Cardiac fibroblast (primary cell): ENCODE measurements at regions not wholly inside any gene's neighbourhood (a gene's known extent, or its start where the extent isn't known, plus 50 kb on each side); places are given as distances from the start of the nearest gene placed in this dataset.

Experiments
- DNase-seq, 2 donors: peaks; one replicate each; pipeline versions ENCODE4 v3.0.0 to v3.0.0-alpha.2; 2010; ENCODE audit warnings: low read depth in 2 of 2
- H3K4me3 ChIP-seq, 2 donors: replicated peaks in 1 of 2; 1 replicate in 1 of 2; 2 replicates in 1 of 2; pipeline ENCODE4 v1.5.1; 2011; ENCODE audit warnings: low read depth in 2 of 2, low read length in 2 of 2, mild to moderate bottlenecking in 2 of 2, moderate library complexity in 1 of 2
- TF ChIP-seq, protein P1 (sequence below): IDR thresholded peaks from one replicate; pipeline ENCODE4 v1.5.1; 2011; ENCODE audit warnings: low read depth, mild to moderate bottlenecking, low read length, inconsistent platforms

- TF ChIP-seq, protein P1, sequence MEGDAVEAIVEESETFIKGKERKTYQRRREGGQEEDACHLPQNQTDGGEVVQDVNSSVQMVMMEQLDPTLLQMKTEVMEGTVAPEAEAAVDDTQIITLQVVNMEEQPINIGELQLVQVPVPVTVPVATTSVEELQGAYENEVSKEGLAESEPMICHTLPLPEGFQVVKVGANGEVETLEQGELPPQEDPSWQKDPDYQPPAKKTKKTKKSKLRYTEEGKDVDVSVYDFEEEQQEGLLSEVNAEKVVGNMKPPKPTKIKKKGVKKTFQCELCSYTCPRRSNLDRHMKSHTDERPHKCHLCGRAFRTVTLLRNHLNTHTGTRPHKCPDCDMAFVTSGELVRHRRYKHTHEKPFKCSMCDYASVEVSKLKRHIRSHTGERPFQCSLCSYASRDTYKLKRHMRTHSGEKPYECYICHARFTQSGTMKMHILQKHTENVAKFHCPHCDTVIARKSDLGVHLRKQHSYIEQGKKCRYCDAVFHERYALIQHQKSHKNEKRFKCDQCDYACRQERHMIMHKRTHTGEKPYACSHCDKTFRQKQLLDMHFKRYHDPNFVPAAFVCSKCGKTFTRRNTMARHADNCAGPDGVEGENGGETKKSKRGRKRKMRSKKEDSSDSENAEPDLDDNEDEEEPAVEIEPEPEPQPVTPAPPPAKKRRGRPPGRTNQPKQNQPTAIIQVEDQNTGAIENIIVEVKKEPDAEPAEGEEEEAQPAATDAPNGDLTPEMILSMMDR = no peak
- H3K4me3 ChIP-seq = no peak overlapping the region
- DNase-seq = no peak
Measured at GRCh38 chr9:71594541-71594940, 173.8 kb downstream of the CEMIP2 start.

- TF ChIP-seq, protein P1 = no peak
- H3K4me3 ChIP-seq = no peak overlapping the region
- peak in 1 of 2 donors; percentile 33 for DNase-seq
Measured at GRCh38 chr9:71592400-71592799, 175.9 kb downstream of the CEMIP2 start.

DNA sequence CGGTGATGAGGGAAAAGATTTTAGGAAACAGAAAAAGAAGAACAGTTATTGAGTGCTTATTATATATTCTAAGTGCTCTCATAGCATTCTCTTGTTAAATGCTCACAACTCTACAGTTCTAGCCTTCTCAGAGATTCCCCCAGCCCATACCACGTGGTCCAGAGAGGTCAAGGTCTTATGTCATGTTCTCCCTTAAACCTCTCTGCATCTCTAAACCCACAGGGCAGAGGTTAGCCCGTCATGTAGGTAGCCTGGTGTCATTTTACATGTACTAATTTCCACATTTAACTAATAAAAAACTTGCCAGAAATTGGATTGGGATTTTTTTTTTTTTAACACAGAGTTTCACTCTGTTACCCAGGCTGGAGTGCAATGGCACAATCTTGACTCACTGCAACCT, 178.0 kb downstream of the CEMIP2 start:
- TF ChIP-seq, protein P1 = no peak
- no peak for DNase-seq
- no peak overlapping the region for H3K4me3 ChIP-seq

DNA sequence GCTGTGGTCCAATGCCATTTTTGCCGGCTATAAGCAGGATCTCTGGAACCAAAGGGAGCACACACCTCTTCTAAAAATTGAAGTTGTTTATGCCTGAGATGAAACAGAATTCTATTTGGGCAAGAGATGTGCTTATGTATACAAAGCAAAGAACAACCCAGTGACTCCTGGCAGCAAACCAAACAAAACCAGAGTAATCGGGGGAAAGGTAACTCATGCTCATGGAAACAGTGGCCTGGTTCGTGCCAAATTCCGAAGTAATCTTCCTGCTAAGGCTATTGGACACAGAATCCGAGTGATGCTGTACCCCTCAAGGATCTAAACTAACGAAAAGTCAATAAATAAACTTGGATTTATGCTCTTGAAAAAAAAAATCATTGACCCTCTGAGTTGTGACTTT, 178.7 kb downstream of the CEMIP2 start:
- TF ChIP-seq, protein P1 = no peak
- H3K4me3 ChIP-seq = no peak overlapping the region
- DNase-seq = peak; percentile 8 to 15

- peak in 1 of 2 donors; percentile 76 for DNase-seq
- TF ChIP-seq, protein P1 = no peak
Measured at GRCh38 chr9:71587576-71588362, 180.5 kb downstream of the CEMIP2 start.

DNA sequence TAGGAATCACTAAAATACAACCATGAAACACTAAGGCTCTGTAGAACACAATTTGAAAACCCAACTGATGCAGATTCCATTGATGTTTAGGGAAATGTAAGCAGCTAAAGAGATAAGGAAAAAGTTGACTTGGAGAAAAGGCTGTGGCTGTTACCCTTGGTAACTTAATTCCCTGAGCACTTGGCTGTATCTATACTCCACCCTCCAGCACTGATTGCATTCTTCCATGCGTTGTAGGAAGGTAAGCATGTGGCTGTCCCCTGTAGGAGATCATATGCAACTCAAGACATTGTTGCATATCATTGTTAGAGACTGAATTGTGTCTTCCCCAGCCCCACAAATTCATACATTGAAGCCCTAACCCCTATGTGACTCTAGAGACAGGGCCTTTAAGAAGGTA, 184.5 kb downstream of the CEMIP2 start:
- DNase-seq = no peak
- TF ChIP-seq, protein P1 = no peak
- no peak overlapping the region for H3K4me3 ChIP-seq

More at GRCh38 chr9:71587576-71588362, 180.5 kb downstream of the CEMIP2 start:
- H3K4me3 ChIP-seq = no peak overlapping the region

- TF ChIP-seq, protein P1 = no peak
- DNase-seq = no peak
- H3K4me3 ChIP-seq = no peak overlapping the region
Measured at GRCh38 chr9:71582347-71582746, 186.0 kb downstream of the CEMIP2 start.
